ENCODE measurements at regions not wholly inside any gene's neighbourhood (a gene's known extent, or its start where the extent isn't known, plus 50 kb on each side); places are given as distances from the start of the nearest gene placed in this dataset.
A peak's percentile ranks its signal among the peaks of the same experiment; 100 is the strongest.

- TF ChIP-seq, protein P1, sequence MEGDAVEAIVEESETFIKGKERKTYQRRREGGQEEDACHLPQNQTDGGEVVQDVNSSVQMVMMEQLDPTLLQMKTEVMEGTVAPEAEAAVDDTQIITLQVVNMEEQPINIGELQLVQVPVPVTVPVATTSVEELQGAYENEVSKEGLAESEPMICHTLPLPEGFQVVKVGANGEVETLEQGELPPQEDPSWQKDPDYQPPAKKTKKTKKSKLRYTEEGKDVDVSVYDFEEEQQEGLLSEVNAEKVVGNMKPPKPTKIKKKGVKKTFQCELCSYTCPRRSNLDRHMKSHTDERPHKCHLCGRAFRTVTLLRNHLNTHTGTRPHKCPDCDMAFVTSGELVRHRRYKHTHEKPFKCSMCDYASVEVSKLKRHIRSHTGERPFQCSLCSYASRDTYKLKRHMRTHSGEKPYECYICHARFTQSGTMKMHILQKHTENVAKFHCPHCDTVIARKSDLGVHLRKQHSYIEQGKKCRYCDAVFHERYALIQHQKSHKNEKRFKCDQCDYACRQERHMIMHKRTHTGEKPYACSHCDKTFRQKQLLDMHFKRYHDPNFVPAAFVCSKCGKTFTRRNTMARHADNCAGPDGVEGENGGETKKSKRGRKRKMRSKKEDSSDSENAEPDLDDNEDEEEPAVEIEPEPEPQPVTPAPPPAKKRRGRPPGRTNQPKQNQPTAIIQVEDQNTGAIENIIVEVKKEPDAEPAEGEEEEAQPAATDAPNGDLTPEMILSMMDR (IDR thresholded peaks at IDR 0.05; ENCODE audit: low read depth, low read length, missing control alignments), result no peak
- DNase-seq (ENCODE audit: extremely low read depth, low read depth), result no peak
- no peak overlapping the region for H3K4me3 ChIP-seq (replicated peaks; ENCODE audit: low read depth, low read length)
These were observed 147.8 kb upstream of the STARD13 start for GRCh38 chr13:33433316-33433715.

DNA sequence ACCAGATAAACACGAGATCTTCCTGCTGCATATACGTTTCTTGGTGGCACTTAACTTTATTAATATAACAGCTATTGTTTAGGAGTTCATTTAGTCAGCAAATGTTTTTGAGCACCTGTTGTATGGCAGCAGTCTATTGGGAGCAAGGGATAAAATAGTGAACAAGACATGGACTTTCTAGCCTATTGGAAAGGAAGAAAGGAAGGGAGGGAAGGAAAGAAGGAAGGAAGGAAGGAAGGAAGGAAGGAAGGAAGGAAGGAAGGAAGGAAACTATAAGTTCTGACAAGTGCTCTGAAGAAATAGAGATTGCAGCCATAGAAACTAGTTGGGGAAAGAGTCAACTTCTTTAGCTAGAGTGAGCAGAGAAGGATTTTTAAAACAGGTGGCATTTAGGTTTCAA is 149.1 kb upstream of the STARD13 start:
- TF ChIP-seq, protein P1 (IDR thresholded peaks at IDR 0.05; ENCODE audit: low read depth, low read length, missing control alignments), result no peak
- no peak overlapping the region for H3K4me3 ChIP-seq (replicated peaks; ENCODE audit: low read depth, low read length)
- no peak for DNase-seq (ENCODE audit: extremely low read depth, low read depth)

DNA sequence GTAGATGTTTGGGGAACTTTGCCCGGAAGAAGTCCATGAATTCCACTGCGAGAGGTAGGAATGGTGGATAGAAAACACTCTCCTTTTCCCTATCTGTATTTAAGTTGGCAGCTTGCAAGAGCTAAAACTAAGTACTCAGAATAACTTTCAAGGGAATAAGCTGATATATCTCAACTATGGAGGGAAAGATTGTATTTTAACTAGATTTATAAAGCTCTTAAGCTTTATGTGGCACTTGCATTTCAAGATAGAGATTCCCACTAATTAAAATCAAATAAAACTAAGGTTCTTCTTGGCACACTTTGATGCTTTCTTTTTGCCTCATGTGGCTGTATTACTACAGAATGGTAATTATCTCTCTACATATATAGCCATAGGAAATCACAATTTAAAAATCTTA is 149.7 kb upstream of the STARD13 start:
- no peak for DNase-seq (ENCODE audit: extremely low read depth, low read depth)
- H3K4me3 ChIP-seq (replicated peaks; ENCODE audit: low read depth, low read length), result no peak overlapping the region
- TF ChIP-seq, protein P1 (IDR thresholded peaks at IDR 0.05; ENCODE audit: low read depth, low read length, missing control alignments), result no peak

- TF ChIP-seq, protein P1 (IDR thresholded peaks at IDR 0.05; ENCODE audit: low read depth, low read length, missing control alignments), result no peak
- H3K4me3 ChIP-seq (replicated peaks; ENCODE audit: low read depth, low read length), result no peak overlapping the region
- no peak for DNase-seq (ENCODE audit: extremely low read depth, low read depth)
These were observed 153.4 kb upstream of the STARD13 start for GRCh38 chr13:33438918-33439317.

DNA sequence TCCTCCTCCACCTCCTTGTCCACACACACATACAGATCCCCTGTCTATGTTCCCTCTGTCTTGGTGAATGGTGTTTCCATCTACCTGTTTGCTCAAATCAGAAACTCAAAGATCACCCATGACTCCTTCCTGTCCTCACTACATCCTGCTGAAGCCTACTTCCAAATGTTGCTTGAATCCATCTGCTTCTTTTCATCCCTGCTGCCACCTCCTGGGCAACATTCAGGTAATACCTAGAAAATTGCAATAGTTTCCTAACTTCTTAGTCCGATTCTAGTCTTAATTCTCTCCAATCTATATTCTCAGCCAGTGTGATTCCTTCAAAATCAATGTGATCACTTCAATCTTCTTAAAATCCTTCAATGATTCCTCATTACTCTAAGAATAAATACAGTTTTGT is 155.5 kb upstream of the STARD13 start:
- no peak overlapping the region for H3K4me3 ChIP-seq (replicated peaks; ENCODE audit: low read depth, low read length)
- TF ChIP-seq, protein P1 (IDR thresholded peaks at IDR 0.05; ENCODE audit: low read depth, low read length, missing control alignments), result peak; percentile 9
- no peak for DNase-seq (ENCODE audit: extremely low read depth, low read depth)

- DNase-seq (ENCODE audit: extremely low read depth, low read depth), result no peak
These were observed 159.5 kb upstream of the STARD13 start for GRCh38 chr13:33445024-33445423.

GRCh38 chr13:33445476-33445875 is 159.9 kb upstream of the STARD13 start:
- no peak for DNase-seq (ENCODE audit: extremely low read depth, low read depth)
- H3K4me3 ChIP-seq (replicated peaks; ENCODE audit: low read depth, low read length), result no peak overlapping the region
- TF ChIP-seq, protein P1 (IDR thresholded peaks at IDR 0.05; ENCODE audit: low read depth, low read length, missing control alignments), result no peak

More at GRCh38 chr13:33445024-33445423, 159.5 kb upstream of the STARD13 start:
- no peak overlapping the region for H3K4me3 ChIP-seq (replicated peaks; ENCODE audit: low read depth, low read length)
- TF ChIP-seq, protein P1 (IDR thresholded peaks at IDR 0.05; ENCODE audit: low read depth, low read length, missing control alignments), result no peak

Data from HFF-Myc (cell line).